ENCODE measurements at regions not wholly inside any gene's neighbourhood (a gene's known extent, or its start where the extent isn't known, plus 50 kb on each side); places are given as distances from the start of the nearest gene placed in this dataset.

- TF ChIP-seq SMC3 (IDR thresholded peaks at IDR 0.05; ENCODE audit: low read depth, low read length) (no peak), FOXM1 (IDR thresholded peaks at IDR 0.05; ENCODE audit: low read depth) (no peak), SIN3A (IDR thresholded peaks at IDR 0.05; ENCODE audit: borderline replicate concordance, low read depth, low read length) (no peak), CTCF (IDR thresholded peaks at IDR 0.05) (no peak), RXRA (IDR thresholded peaks at IDR 0.05; ENCODE audit: borderline replicate concordance, low read depth) (no peak), FOXJ3 (CRISPR knock-in tag; IDR thresholded peaks at IDR 0.05) (no peak), TAF1 (IDR thresholded peaks at IDR 0.05; ENCODE audit: borderline replicate concordance, low read depth, low read length) (no peak), POLR2AphosphoS5 (IDR thresholded peaks at IDR 0.05; ENCODE audit: low read depth, low read length) (no peak), TEAD4 (IDR thresholded peaks at IDR 0.05; ENCODE audit: borderline replicate concordance, insufficient read depth) (no peak), MXI1 (IDR thresholded peaks at IDR 0.05; ENCODE audit: low read depth, low read length) (no peak), MAX (IDR thresholded peaks at IDR 0.05; ENCODE audit: low read depth) (no peak), REST (IDR thresholded peaks at IDR 0.05; ENCODE audit: low read depth, low read length) (no peak), ZBTB33 (IDR thresholded peaks at IDR 0.05; ENCODE audit: borderline replicate concordance, low read depth) (no peak), JUND (IDR thresholded peaks at IDR 0.05) (no peak)
Observed at GRCh38 chr12:3999904-4000303, 126.7 kb upstream of the PARP11 start.
